ENCODE measurements at regions not wholly inside any gene's neighbourhood (a gene's known extent, or its start where the extent isn't known, plus 50 kb on each side); places are given as distances from the start of the nearest gene placed in this dataset.

DNA sequence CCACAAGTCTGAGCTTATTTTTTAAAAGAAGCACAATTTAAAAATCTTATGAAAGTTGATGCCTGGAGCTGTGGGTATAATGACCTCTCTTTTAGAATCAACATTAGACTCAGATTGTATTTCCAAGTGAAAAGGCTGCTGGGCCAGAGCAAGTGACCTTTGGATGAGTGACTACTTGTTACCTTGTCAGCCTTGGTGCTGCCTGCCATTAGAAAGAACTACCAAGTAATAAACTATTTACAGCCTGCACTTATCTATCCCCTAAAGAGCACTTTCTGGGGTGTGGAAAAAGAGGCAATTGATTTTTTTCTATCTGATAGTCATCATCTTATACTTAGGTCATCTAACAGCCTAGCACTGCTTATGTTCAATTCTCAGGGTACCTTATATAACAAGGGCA, 134.9 kb upstream of the FBXL17 start:
- no peaks in the 10 kb centered on the region for H3K36me3 ChIP-seq (replicated peaks)
- no peaks in the 10 kb centered on the region for H3K27me3 ChIP-seq (replicated peaks)
- no peak overlapping the region for H3K4me3 ChIP-seq (ENCODE audit: low read depth, low read length)
- TF ChIP-seq, protein P1, sequence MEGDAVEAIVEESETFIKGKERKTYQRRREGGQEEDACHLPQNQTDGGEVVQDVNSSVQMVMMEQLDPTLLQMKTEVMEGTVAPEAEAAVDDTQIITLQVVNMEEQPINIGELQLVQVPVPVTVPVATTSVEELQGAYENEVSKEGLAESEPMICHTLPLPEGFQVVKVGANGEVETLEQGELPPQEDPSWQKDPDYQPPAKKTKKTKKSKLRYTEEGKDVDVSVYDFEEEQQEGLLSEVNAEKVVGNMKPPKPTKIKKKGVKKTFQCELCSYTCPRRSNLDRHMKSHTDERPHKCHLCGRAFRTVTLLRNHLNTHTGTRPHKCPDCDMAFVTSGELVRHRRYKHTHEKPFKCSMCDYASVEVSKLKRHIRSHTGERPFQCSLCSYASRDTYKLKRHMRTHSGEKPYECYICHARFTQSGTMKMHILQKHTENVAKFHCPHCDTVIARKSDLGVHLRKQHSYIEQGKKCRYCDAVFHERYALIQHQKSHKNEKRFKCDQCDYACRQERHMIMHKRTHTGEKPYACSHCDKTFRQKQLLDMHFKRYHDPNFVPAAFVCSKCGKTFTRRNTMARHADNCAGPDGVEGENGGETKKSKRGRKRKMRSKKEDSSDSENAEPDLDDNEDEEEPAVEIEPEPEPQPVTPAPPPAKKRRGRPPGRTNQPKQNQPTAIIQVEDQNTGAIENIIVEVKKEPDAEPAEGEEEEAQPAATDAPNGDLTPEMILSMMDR (IDR thresholded peaks at IDR 0.05; ENCODE audit: low read depth, low read length, missing control alignments) = no peak
- no peak for DNase-seq
- in situ Hi-C loops (cut with HindIII; ENCODE audit: low pct_ligation_motif_present, low sequenced_read_pairs) = no loop called here
- no peak overlapping the region for H3K27ac ChIP-seq

DNA sequence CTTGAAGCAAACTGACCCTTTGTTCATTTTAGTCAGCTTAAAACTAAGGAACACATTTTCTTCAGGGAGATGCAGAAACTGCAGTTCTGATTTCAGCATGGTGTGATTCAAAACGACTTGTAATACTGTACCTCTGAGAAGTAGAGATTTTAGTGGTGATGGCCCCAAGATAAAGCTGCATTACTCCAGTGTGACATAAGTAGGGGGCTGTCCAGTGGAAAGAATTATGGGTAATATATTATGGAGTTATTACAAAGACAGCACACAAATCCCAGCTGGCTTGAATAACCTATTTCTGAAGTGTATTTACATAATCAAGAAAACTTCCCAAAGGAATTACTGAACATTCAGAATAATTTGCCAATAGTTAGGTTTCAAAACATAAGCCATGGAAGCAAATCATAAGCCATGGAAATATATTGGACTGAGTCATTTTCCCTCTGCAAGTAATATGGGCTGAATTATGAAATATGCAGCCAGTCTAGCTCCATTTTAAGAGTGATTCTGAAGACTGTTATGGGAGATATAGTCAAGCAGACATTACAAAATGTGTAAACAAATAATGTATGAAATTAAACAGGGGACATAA, 133.7 kb upstream of the FBXL17 start:
- H3K4me3 ChIP-seq (ENCODE audit: low read depth, low read length) = no peak overlapping the region
- in situ Hi-C loops (cut with HindIII; ENCODE audit: low pct_ligation_motif_present, low sequenced_read_pairs) = no loop called here
- no peak overlapping the region for H3K27ac ChIP-seq
- TF ChIP-seq, protein P1 (IDR thresholded peaks at IDR 0.05; ENCODE audit: low read depth, low read length, missing control alignments) = no peak
- no peaks in the 10 kb centered on the region for H3K27me3 ChIP-seq (replicated peaks)
- H3K36me3 ChIP-seq (replicated peaks) = no peaks in the 10 kb centered on the region
- no peak for DNase-seq

DNA sequence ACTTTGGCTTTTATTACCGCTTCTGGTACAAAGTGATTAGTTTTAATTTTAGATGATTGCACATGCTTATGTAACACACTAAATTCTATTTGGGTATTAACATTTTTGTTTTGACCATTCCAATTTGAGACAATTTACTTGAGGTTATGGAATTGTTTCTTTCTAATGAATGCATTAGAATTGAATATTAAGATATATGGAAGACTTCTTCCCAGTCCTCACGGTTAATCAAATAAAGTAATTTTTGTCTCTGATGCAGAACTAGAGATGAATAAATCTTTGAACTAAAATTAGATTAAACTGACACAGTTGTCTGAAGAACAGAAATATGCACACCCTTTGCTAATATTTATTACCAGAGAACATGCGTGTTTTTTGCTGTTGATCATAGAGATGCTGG, 127.1 kb upstream of the FBXL17 start:
- no peak for DNase-seq
- in situ Hi-C loops (cut with HindIII; ENCODE audit: low pct_ligation_motif_present, low sequenced_read_pairs) = no loop called here
- no peaks in the 10 kb centered on the region for H3K27me3 ChIP-seq (replicated peaks)
- H3K27ac ChIP-seq = no peak overlapping the region
- H3K36me3 ChIP-seq (replicated peaks) = no peaks in the 10 kb centered on the region
- TF ChIP-seq, protein P1 (IDR thresholded peaks at IDR 0.05; ENCODE audit: low read depth, low read length, missing control alignments) = no peak
- H3K4me3 ChIP-seq (ENCODE audit: low read depth, low read length) = no peak overlapping the region

DNA sequence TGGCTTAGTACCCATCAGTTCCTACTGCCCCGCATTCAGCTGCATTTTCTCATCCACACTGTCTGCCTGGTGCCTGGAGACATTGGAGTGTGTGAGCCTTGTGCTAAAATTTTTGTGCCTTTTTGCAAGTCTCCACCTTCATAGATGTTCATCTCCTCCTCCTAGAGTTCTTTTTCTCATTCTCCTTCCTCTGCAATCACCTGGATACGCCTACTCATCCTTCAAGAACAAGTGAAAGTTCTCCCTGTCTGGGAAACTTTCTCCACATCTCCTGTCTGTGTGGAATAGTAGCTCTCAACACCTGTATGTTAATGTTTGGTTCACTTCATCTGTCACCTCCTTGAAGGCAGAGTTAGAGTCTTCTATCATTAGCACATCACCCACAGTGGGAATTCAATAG, 125.7 kb upstream of the FBXL17 start:
- Histone ChIP-seq H3K36me3 (replicated peaks) (no peaks in the 10 kb centered on the region), H3K27ac (no peak overlapping the region), H3K27me3 (replicated peaks) (no peaks in the 10 kb centered on the region), H3K4me3 (ENCODE audit: low read depth, low read length) (no peak overlapping the region)
- in situ Hi-C loops (cut with HindIII; ENCODE audit: low pct_ligation_motif_present, low sequenced_read_pairs) = no loop called here
- no peak for DNase-seq
- TF ChIP-seq, protein P1 (IDR thresholded peaks at IDR 0.05; ENCODE audit: low read depth, low read length, missing control alignments) = no peak

DNA sequence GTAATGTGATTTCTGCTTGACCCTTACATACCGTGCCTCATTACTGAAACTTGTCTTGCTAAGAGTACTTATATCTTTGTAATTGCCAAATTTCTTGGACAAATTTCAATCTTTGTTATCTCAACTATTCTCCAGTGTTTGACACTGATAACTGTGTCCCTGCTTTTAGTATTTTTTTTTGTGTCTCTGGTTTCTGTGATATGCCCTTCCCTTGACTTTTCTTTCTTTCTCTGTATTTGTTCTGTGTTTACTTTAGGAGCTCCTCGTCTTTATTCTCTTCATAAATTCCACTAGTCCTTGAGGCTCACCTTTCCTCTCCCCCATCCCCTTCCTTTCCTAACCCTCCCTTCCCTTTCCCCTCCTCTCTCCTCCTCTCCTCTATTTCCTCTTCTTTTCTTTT, 123.7 kb upstream of the FBXL17 start:
- no peak overlapping the region for H3K4me3 ChIP-seq (ENCODE audit: low read depth, low read length)
- no peak overlapping the region for H3K27ac ChIP-seq
- H3K27me3 ChIP-seq (replicated peaks) = no peaks in the 10 kb centered on the region
- in situ Hi-C loops (cut with HindIII; ENCODE audit: low pct_ligation_motif_present, low sequenced_read_pairs) = no loop called here
- no peak for DNase-seq
- no peaks in the 10 kb centered on the region for H3K36me3 ChIP-seq (replicated peaks)
- TF ChIP-seq, protein P1 (IDR thresholded peaks at IDR 0.05; ENCODE audit: low read depth, low read length, missing control alignments) = no peak

DNA sequence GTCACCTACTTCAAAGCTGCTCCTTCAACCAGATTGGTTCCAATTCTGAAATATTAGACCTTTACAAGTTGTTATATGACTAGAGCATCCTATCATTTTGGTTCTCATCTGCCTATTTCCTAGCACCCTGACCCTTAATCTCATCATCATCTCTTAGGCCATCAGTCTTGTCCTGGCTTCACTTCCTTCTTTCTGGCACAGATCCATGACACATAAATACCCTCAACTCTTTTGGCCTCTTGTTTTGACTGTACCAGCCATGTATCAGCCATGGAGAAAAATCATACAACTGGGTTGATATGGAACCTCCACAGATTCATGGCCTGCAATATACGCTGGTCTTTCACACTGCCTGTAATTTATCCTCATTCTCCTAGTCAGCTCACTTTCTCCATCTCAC, 123.1 kb upstream of the FBXL17 start:
- in situ Hi-C loops (cut with HindIII; ENCODE audit: low pct_ligation_motif_present, low sequenced_read_pairs) = no loop called here
- TF ChIP-seq, protein P1 (IDR thresholded peaks at IDR 0.05; ENCODE audit: low read depth, low read length, missing control alignments) = no peak
- Histone ChIP-seq H3K4me3 (ENCODE audit: low read depth, low read length) (no peak overlapping the region), H3K27me3 (replicated peaks) (no peaks in the 10 kb centered on the region), H3K27ac (no peak overlapping the region), H3K36me3 (replicated peaks) (no peaks in the 10 kb centered on the region)
- no peak for DNase-seq

Measured in brain microvascular endothelial cell (primary cell).